Osteoblast (primary cell): ENCODE measurements at regions not wholly inside any gene's neighbourhood (a gene's known extent, or its start where the extent isn't known, plus 50 kb on each side); places are given as distances from the start of the nearest gene placed in this dataset.
"Not testable (repeated sequence)": the region's sequence is repeated elsewhere in the genome, so short reads cannot be mapped to it uniquely, and the experiment has no call there.

Source experiments
- DNase-seq: peaks from one replicate; pipeline ENCODE4 v3.0.0; 2011; ENCODE audit warnings: low spot score, mixed read lengths; ENCODE audit not compliant: insufficient read length; ENCODE audit errors: missing footprints
- H2AFZ ChIP-seq: 2 replicates; pipeline ENCODE4 v1.6.0; 2011; ENCODE audit warnings: mild to moderate bottlenecking, low read length
- H3K27ac ChIP-seq: 2 replicates; pipeline ENCODE4 v1.5.1; 2011; ENCODE audit warnings: mild to moderate bottlenecking, low read depth, low read length, moderate library complexity
- H3K27me3 ChIP-seq: 2 replicates; pipeline ENCODE4 v1.6.0; 2012; ENCODE audit warnings: mild to moderate bottlenecking, control low read depth, inconsistent platforms, low read length, moderate library complexity; ENCODE audit not compliant: insufficient read depth
- H3K36me3 ChIP-seq: 2 replicates; pipeline ENCODE4 v1.5.1; 2011; ENCODE audit warnings: mild to moderate bottlenecking, low read length, control low read depth, moderate library complexity; ENCODE audit not compliant: insufficient read depth
- H3K4me1 ChIP-seq: 2 replicates; pipeline ENCODE4 v1.5.1; 2011; ENCODE audit warnings: mild to moderate bottlenecking, low read length, control low read depth, moderate library complexity; ENCODE audit not compliant: insufficient read depth
- H3K4me2 ChIP-seq: 2 replicates; pipeline ENCODE4 v1.6.0; 2011; ENCODE audit warnings: mild to moderate bottlenecking, low read length; ENCODE audit not compliant: insufficient read depth
- H3K4me3 ChIP-seq: fragments of 200-600 bp; sonication (generic); 3 replicates; pipeline ENCODE4 v1.5.1; 2012; ENCODE audit warnings: mild to moderate bottlenecking, low read length, inconsistent platforms; ENCODE audit not compliant: insufficient read depth
- H3K79me2 ChIP-seq: 2 replicates; pipeline ENCODE4 v1.6.0; 2012; ENCODE audit warnings: mild to moderate bottlenecking, low read length, control low read depth, inconsistent platforms; ENCODE audit not compliant: insufficient read depth
- H3K9me3 ChIP-seq: 2 replicates; pipeline ENCODE4 v1.5.1; 2011; ENCODE audit warnings: low read depth, low read length, control low read depth
- H4K20me1 ChIP-seq: 2 replicates; pipeline ENCODE4 v1.6.0; 2012; ENCODE audit warnings: mild to moderate bottlenecking, low read length, control low read depth; ENCODE audit not compliant: insufficient read depth
- TF ChIP-seq, protein P1 (sequence below): IDR thresholded peaks from 2 replicates; pipeline ENCODE4 v1.5.1; 2011; ENCODE audit warnings: mild to moderate bottlenecking, low read depth, low read length, moderate library complexity; ENCODE audit errors: extremely low read depth

DNA sequence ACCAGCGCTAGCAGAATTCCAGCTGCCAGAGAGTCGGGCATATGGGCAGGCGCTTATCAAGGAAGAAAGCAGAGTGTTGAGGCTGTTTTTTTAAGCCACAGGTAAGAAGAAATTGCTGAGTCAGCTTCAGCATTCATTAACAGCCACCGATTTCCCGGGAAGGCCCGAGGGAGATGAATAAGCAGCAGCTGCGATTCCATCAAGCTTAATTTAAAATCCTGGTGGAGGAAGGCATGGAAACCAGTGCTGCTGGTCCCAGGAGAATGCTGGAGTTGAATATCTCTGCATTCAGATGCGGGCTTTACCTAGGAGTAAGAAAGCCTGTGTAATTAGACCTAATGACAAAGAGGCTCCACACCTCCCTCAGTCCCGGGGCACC, 168.8 kb downstream of the BRD1 start:
- no peak overlapping the region for H2AFZ ChIP-seq
- no peaks in the 10 kb centered on the region for H3K36me3 ChIP-seq
- no peaks in the 10 kb centered on the region for H4K20me1 ChIP-seq

GRCh38 chr22:49657974-49658590, 169.6 kb downstream of the BRD1 start:
- DNase-seq: peak; percentile 27
- H3K9me3 ChIP-seq: no peaks in the 10 kb centered on the region
- no peak overlapping the region for H3K4me2 ChIP-seq

More for the DNA sequence above, 168.8 kb downstream of the BRD1 start:
- TF ChIP-seq, protein P1, sequence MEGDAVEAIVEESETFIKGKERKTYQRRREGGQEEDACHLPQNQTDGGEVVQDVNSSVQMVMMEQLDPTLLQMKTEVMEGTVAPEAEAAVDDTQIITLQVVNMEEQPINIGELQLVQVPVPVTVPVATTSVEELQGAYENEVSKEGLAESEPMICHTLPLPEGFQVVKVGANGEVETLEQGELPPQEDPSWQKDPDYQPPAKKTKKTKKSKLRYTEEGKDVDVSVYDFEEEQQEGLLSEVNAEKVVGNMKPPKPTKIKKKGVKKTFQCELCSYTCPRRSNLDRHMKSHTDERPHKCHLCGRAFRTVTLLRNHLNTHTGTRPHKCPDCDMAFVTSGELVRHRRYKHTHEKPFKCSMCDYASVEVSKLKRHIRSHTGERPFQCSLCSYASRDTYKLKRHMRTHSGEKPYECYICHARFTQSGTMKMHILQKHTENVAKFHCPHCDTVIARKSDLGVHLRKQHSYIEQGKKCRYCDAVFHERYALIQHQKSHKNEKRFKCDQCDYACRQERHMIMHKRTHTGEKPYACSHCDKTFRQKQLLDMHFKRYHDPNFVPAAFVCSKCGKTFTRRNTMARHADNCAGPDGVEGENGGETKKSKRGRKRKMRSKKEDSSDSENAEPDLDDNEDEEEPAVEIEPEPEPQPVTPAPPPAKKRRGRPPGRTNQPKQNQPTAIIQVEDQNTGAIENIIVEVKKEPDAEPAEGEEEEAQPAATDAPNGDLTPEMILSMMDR: no peak
- Histone ChIP-seq H3K79me2 (no peaks in the 10 kb centered on the region), H3K27me3 (no peaks in the 10 kb centered on the region), H3K4me1 (no peaks in the 10 kb centered on the region), H3K4me2 (no peak overlapping the region), H3K4me3 (no peak overlapping the region), H3K27ac (no peak overlapping the region), H3K9me3 (no peaks in the 10 kb centered on the region)
- DNase-seq: peak; percentile 26

DNA sequence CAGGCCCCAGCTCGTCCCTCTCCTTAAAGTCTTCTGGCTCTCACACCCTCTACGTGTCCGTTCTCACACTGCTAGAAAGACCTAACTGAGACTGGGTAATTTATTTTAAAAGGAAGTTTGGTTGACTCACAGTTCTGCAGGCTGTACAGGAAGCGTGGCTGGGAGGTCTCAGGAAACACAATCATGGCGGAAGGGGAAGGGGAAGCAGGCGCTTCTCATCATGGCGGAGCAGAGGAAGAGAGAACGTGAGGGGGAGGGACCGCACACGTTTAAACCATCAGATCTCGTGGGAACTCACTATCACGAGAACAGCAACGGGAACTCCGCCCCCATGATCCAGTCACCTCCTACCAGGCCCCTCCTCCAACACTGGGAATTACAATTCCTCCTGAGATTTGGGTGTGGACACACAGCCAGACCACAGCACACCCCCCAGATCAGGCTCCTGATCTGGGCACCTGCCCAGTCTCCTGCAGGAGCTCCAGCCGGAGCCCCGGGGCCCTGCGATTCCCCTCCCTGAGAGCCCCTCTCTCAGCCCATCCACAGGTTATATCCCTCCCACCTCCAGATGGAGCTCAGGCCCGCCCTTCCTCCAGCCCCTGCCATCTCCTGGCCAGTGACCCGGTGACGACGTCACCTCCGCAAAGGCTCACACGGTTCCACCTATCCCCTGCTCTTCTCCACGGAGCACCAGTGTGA, 170.2 kb downstream of the BRD1 start:
- H2AFZ ChIP-seq: no peak overlapping the region
- TF ChIP-seq, protein P1: no peak
- H3K4me3 ChIP-seq: no peak overlapping the region
- peak; percentile 54 for DNase-seq
- no peaks in the 10 kb centered on the region for H3K9me3 ChIP-seq
- no peak overlapping the region for H3K4me2 ChIP-seq
- no peaks in the 10 kb centered on the region for H3K36me3 ChIP-seq
- H3K27ac ChIP-seq: no peak overlapping the region
- no peaks in the 10 kb centered on the region for H4K20me1 ChIP-seq
- H3K27me3 ChIP-seq: no peaks in the 10 kb centered on the region
- H3K79me2 ChIP-seq: no peaks in the 10 kb centered on the region
- H3K4me1 ChIP-seq: no peaks in the 10 kb centered on the region

More at GRCh38 chr22:49657974-49658590, 169.6 kb downstream of the BRD1 start:
- no peak overlapping the region for H2AFZ ChIP-seq
- no peaks in the 10 kb centered on the region for H3K27me3 ChIP-seq
- H3K79me2 ChIP-seq: no peaks in the 10 kb centered on the region
- TF ChIP-seq, protein P1: no peak
- no peak overlapping the region for H3K4me3 ChIP-seq
- H3K36me3 ChIP-seq: no peaks in the 10 kb centered on the region
- H4K20me1 ChIP-seq: no peaks in the 10 kb centered on the region
- H3K27ac ChIP-seq: no peak overlapping the region
- no peaks in the 10 kb centered on the region for H3K4me1 ChIP-seq

- H3K4me1 ChIP-seq, H3K9me3 ChIP-seq, H3K36me3 ChIP-seq, H3K27ac ChIP-seq, H3K79me2 ChIP-seq, H3K27me3 ChIP-seq, H2AFZ ChIP-seq, H3K4me3 ChIP-seq, H4K20me1 ChIP-seq, H3K4me2 ChIP-seq: not testable (repeated sequence)
- peak; percentile 17 for DNase-seq
Measured at GRCh38 chr22:49656883-49657274, 170.8 kb downstream of the BRD1 start.
